ENCODE measurements at regions not wholly inside any gene's neighbourhood (a gene's known extent, or its start where the extent isn't known, plus 50 kb on each side); places are given as distances from the start of the nearest gene placed in this dataset.

DNA sequence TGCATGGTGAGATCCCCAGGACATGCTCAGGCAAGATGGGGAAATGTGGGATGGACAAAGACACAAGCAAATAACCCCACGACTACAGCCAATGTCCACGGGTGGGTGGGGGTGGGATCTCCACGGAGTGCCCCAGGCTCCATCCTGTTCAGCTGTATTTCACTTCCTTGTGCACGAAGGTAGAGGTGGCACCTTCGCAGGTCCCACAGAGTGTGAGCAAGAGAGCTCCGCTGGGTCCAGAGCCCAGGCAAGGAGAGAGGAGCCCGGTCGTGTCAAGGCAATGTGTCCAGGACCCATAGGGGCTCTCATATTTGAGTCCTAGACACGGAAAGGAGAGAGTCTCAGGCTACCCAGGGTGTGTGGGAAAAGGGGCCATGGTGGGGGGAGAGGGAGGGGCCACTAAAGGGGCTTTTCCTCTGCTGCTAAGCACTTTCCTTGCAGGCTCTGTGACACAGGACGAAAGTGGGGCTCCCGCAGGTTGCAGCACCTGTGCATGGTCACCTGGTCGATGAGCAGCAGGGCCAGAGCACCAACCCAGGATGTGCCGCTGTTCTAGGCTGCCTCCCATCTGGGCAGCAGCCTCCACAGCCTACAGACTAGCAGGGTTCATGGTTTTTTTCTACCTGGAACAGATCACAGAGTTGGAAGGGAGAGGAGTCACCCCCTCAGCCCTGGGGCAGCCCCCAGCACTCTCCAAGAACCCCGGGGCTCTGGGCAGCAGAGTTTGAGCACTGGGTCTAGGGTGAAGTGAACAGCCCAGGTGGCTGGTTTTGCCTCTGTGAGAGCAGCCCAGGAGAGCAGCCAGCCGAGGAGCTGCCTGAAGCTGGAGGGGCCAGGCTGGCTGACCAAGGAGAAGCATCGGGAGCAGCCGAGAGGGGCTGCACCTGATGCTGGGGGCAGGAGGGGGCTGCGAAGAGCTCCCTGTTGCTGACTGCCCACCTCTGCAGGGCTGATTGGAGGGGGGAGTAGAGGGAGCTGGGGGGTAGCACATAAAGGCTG is 100.7 kb upstream of the MVB12B start:
- Histone ChIP-seq H3K4me3 (replicated peaks; ENCODE audit: insufficient read depth, low read length) (no peak overlapping the region), H3K27ac (replicated peaks) (no peak overlapping the region), H3K27me3 (ENCODE audit: insufficient read depth, poor library complexity, severe bottlenecking) (peaks cover 18% of the 10 kb centered on the region)
- TF ChIP-seq, protein P1, sequence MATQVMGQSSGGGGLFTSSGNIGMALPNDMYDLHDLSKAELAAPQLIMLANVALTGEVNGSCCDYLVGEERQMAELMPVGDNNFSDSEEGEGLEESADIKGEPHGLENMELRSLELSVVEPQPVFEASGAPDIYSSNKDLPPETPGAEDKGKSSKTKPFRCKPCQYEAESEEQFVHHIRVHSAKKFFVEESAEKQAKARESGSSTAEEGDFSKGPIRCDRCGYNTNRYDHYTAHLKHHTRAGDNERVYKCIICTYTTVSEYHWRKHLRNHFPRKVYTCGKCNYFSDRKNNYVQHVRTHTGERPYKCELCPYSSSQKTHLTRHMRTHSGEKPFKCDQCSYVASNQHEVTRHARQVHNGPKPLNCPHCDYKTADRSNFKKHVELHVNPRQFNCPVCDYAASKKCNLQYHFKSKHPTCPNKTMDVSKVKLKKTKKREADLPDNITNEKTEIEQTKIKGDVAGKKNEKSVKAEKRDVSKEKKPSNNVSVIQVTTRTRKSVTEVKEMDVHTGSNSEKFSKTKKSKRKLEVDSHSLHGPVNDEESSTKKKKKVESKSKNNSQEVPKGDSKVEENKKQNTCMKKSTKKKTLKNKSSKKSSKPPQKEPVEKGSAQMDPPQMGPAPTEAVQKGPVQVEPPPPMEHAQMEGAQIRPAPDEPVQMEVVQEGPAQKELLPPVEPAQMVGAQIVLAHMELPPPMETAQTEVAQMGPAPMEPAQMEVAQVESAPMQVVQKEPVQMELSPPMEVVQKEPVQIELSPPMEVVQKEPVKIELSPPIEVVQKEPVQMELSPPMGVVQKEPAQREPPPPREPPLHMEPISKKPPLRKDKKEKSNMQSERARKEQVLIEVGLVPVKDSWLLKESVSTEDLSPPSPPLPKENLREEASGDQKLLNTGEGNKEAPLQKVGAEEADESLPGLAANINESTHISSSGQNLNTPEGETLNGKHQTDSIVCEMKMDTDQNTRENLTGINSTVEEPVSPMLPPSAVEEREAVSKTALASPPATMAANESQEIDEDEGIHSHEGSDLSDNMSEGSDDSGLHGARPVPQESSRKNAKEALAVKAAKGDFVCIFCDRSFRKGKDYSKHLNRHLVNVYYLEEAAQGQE (IDR thresholded peaks at IDR 0.05; ENCODE audit: insufficient replicate concordance, low read depth): no peak
- TF ChIP-seq, protein P2, sequence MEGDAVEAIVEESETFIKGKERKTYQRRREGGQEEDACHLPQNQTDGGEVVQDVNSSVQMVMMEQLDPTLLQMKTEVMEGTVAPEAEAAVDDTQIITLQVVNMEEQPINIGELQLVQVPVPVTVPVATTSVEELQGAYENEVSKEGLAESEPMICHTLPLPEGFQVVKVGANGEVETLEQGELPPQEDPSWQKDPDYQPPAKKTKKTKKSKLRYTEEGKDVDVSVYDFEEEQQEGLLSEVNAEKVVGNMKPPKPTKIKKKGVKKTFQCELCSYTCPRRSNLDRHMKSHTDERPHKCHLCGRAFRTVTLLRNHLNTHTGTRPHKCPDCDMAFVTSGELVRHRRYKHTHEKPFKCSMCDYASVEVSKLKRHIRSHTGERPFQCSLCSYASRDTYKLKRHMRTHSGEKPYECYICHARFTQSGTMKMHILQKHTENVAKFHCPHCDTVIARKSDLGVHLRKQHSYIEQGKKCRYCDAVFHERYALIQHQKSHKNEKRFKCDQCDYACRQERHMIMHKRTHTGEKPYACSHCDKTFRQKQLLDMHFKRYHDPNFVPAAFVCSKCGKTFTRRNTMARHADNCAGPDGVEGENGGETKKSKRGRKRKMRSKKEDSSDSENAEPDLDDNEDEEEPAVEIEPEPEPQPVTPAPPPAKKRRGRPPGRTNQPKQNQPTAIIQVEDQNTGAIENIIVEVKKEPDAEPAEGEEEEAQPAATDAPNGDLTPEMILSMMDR (IDR thresholded peaks at IDR 0.05; ENCODE audit: insufficient read depth, low read length): no peak
- no peak for TF ChIP-seq GABPA (IDR thresholded peaks at IDR 0.05; ENCODE audit: low read depth)
- TF ChIP-seq SPI1 (IDR thresholded peaks at IDR 0.05; ENCODE audit: borderline replicate concordance, low read depth): no peak
- TF ChIP-seq POLR2AphosphoS5 (IDR thresholded peaks at IDR 0.05; ENCODE audit: low read depth): no peak
- DNase-seq (ENCODE audit: low read depth in 1 of 2, low spot score in 1 of 2): no peak

DNA sequence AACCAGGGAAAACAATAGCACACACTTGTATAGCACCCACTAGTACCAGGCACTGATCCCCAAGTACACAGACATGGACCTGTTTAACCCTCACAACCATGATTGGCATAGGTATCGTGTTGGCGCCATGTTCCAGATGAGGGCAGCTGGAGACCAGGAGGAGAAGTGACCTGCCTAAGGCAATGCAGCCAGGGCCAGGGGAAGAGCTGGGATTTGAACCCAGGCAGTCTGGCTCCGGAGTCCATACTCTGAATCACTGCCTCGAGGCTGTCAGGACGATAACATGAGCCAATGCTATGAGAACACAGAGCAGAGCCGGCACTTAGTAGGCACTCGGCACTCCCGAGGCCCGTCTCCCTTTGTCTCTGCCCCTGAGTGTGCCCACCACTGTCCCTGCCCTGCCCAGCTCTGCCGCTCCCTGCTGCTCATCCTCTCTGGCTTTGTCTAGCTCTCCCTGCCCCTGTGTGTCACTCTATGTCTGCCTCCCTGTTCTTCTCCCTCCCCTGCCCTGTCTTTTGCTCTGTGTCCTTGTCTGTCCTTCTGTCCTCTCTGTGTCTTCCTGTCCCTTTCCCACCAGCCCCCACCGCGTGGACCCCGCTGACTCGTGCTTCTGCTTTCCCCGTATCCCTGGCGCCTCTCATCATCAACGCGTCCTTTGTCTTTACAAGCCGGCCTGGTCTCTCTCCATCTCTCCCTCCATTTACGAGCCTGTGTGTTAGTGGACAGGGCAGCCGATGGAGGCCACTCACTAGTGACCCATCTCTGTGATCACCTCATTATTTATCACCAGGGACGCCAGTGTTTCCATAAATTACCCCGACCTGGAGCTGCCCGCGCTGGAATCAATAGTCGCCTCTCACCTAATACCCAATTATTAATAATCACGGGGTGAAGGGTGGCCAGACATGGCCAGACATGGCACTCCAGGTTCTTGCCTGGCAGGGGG is 99.4 kb upstream of the MVB12B start:
- DNase-seq (ENCODE audit: low read depth in 1 of 2, low spot score in 1 of 2): no peak
- peaks cover 9% of the 10 kb centered on the region for H3K27me3 ChIP-seq (ENCODE audit: insufficient read depth, poor library complexity, severe bottlenecking)
- H3K27ac ChIP-seq (replicated peaks): no peak overlapping the region
- TF ChIP-seq, protein P2 (IDR thresholded peaks at IDR 0.05; ENCODE audit: insufficient read depth, low read length): no peak
- TF ChIP-seq SPI1 (IDR thresholded peaks at IDR 0.05; ENCODE audit: borderline replicate concordance, low read depth) (no peak), GABPA (IDR thresholded peaks at IDR 0.05; ENCODE audit: low read depth) (no peak), POLR2AphosphoS5 (IDR thresholded peaks at IDR 0.05; ENCODE audit: low read depth) (no peak)
- TF ChIP-seq, protein P1 (IDR thresholded peaks at IDR 0.05; ENCODE audit: insufficient replicate concordance, low read depth): no peak
- no peak overlapping the region for H3K4me3 ChIP-seq (replicated peaks; ENCODE audit: insufficient read depth, low read length)

DNA sequence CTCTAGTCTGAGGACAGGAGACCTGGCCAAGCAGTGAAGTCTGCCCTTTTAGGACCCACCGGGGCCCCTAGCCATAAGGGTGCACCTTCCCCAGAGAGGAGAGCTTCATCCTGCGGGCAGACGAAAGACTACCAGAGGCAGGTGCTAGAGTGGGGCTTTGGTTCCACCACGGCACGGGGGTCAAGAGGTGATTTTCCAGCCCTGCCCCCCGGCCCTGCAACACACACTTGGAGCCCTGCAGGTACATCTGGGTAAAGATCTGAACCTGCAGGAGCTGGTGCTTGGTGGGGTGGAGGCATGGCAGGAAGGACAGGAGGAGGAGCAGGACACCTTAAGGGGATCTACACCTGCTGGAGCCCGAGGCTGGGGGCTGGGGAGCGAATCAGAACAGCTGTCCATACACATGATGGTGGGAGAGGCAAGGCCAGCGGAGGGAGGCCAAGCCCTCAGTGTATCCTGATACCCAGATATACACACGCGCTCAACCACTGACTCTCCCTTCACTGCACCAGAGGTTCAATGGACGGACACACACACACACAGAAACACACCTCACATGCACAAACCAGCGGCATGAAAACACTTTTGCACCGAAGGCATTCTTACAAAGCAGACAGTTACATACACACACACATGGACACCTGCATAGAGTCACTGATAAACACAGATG is 98.4 kb upstream of the MVB12B start:
- Histone ChIP-seq H3K27me3 (ENCODE audit: insufficient read depth, poor library complexity, severe bottlenecking) (peaks cover under 1% of the 10 kb centered on the region), H3K4me3 (replicated peaks; ENCODE audit: insufficient read depth, low read length) (no peak overlapping the region), H3K27ac (replicated peaks) (no peak overlapping the region)
- no peak for DNase-seq (ENCODE audit: low read depth in 1 of 2, low spot score in 1 of 2)
- no peak for TF ChIP-seq POLR2AphosphoS5 (IDR thresholded peaks at IDR 0.05; ENCODE audit: low read depth)
- TF ChIP-seq, protein P2 (IDR thresholded peaks at IDR 0.05; ENCODE audit: insufficient read depth, low read length): no peak
- TF ChIP-seq, protein P1 (IDR thresholded peaks at IDR 0.05; ENCODE audit: insufficient replicate concordance, low read depth): no peak
- TF ChIP-seq SPI1 (IDR thresholded peaks at IDR 0.05; ENCODE audit: borderline replicate concordance, low read depth): no peak

Data from HL-60 (cell line).